ENCODE measurements at regions not wholly inside any gene's neighbourhood (a gene's known extent, or its start where the extent isn't known, plus 50 kb on each side); places are given as distances from the start of the nearest gene placed in this dataset.
"Not testable (repeated sequence)": the region's sequence is repeated elsewhere in the genome, so short reads cannot be mapped to it uniquely, and the experiment has no call there.

DNA sequence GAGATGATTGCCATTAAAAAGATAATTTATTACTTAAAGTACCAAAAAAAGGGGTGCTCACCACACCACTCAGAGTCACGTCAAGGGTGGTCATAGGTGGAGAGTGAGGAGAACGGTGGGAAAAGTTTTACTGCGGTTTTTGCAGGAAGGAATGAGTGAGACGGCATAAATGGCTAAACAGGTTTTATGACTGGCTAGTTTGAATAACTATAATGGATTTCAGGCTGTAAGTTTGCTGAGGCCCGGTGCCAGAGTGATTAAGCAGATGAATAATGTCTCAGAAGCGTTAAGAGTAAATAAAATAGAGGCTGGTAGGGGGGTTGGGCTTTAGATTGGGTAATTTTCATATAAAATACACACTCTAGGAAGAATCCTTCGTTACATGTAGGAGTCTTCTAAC is 1337.8 kb downstream of the AMY1C start:
- TF ChIP-seq, protein P1, sequence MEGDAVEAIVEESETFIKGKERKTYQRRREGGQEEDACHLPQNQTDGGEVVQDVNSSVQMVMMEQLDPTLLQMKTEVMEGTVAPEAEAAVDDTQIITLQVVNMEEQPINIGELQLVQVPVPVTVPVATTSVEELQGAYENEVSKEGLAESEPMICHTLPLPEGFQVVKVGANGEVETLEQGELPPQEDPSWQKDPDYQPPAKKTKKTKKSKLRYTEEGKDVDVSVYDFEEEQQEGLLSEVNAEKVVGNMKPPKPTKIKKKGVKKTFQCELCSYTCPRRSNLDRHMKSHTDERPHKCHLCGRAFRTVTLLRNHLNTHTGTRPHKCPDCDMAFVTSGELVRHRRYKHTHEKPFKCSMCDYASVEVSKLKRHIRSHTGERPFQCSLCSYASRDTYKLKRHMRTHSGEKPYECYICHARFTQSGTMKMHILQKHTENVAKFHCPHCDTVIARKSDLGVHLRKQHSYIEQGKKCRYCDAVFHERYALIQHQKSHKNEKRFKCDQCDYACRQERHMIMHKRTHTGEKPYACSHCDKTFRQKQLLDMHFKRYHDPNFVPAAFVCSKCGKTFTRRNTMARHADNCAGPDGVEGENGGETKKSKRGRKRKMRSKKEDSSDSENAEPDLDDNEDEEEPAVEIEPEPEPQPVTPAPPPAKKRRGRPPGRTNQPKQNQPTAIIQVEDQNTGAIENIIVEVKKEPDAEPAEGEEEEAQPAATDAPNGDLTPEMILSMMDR (IDR thresholded peaks at IDR 0.05; ENCODE audit: insufficient read depth, low read length, poor library complexity, severe bottlenecking) = no peak
- no peaks in the 10 kb centered on the region for H3K36me3 ChIP-seq (ENCODE audit: control insufficient read depth, insufficient read depth, low read length)
- no peak for DNase-seq (ENCODE audit: extremely low read depth, insufficient read length)
- no peaks in the 10 kb centered on the region for H3K27me3 ChIP-seq (replicated peaks; ENCODE audit: control insufficient read depth, insufficient read depth, low read length)
- no peak overlapping the region for H3K4me3 ChIP-seq (replicated peaks; ENCODE audit: low read depth, low read length)

DNA sequence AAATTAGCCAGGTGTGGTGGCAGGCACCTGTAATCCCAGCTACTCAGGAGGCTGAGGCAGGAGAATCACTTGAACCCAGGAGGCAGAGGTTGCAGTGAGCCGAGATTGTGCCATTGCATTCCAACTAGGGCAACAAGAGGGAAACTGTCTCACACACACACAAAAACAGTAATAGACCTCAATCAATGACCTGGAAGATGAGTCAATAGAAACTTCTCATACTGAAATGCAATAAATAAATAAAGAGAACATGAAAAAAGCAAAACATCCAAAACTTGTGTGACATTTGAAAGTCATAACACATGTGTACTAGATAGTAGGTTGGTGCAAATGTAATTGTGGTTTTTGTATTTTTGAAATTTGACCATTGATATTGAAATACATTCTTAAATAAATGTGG is 1338.5 kb downstream of the AMY1C start:
- TF ChIP-seq, protein P1 (IDR thresholded peaks at IDR 0.05; ENCODE audit: insufficient read depth, low read length, poor library complexity, severe bottlenecking) = no peak
- no peaks in the 10 kb centered on the region for H3K36me3 ChIP-seq (ENCODE audit: control insufficient read depth, insufficient read depth, low read length)
- no peaks in the 10 kb centered on the region for H3K27me3 ChIP-seq (replicated peaks; ENCODE audit: control insufficient read depth, insufficient read depth, low read length)
- DNase-seq (ENCODE audit: extremely low read depth, insufficient read length) = no peak
- no peak overlapping the region for H3K4me3 ChIP-seq (replicated peaks; ENCODE audit: low read depth, low read length)

DNA sequence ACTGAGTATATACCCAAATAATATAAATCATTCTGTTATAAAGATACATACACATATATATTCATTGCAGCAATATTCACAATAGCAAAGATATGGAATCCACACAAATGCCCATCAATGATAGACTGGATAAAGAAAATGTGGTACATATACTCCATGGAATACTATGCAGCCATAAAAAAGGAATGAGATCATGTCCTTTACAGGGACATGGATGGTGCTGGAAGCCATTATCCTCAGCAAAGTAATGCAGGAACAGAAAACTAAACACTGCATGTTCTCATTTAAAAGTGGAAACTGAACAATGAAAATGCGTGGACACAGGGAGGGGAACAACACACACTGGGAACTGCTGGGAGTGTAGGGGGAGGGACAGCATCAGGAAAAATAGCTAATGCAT is 1344.2 kb downstream of the AMY1C start:
- not testable (repeated sequence) for H3K4me3 ChIP-seq (replicated peaks; ENCODE audit: low read depth, low read length); H3K36me3 ChIP-seq (ENCODE audit: control insufficient read depth, insufficient read depth, low read length); DNase-seq (ENCODE audit: extremely low read depth, insufficient read length)

DNA sequence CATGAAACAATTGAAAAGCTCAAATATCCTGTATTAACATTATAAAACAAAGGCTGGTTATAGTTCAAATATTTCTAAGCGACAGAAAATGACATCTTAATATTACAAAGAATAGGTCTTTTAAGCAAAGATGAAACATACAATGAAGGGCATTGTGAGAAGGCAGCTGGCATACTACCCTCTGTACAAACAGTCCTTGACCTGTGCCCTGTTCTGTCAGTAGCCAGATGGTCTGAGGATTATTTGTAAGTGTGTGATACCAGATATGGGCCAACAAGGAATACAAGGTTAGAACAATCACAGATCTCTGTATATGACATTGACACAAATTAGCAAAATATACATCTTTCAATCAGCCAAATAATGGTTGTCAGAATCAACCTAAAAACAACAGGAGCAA is 1350.4 kb downstream of the AMY1C start:
- H3K4me3 ChIP-seq (replicated peaks; ENCODE audit: low read depth, low read length) = no peak overlapping the region

More for the DNA sequence above, 1344.2 kb downstream of the AMY1C start:
- not testable (repeated sequence) for H3K27me3 ChIP-seq (replicated peaks; ENCODE audit: control insufficient read depth, insufficient read depth, low read length)

DNA sequence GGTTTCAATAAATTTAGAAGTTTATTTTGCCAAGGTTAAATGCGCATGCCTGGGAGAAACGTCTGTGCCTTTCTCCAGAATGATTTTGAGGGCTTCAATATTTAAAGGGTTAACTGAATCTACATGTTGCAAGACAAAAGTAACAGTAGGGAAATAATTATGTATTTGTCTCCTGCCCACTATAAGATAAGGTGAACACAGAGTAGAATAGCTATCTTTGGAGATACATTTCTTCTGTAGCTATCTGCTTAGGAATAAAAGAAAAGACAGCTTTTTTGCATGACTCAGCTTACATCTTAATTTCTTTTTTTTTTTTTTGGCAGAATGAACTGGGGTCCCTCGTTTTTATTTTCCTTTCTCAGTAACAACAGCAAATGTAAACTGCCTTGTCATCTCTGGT is 1351.6 kb downstream of the AMY1C start:
- no peaks in the 10 kb centered on the region for H3K36me3 ChIP-seq (ENCODE audit: control insufficient read depth, insufficient read depth, low read length)
- DNase-seq (ENCODE audit: extremely low read depth, insufficient read length) = no peak
- no peak overlapping the region for H3K4me3 ChIP-seq (replicated peaks; ENCODE audit: low read depth, low read length)
- TF ChIP-seq, protein P1 (IDR thresholded peaks at IDR 0.05; ENCODE audit: insufficient read depth, low read length, poor library complexity, severe bottlenecking) = no peak
- no peaks in the 10 kb centered on the region for H3K27me3 ChIP-seq (replicated peaks; ENCODE audit: control insufficient read depth, insufficient read depth, low read length)

More for the DNA sequence above, 1350.4 kb downstream of the AMY1C start:
- no peaks in the 10 kb centered on the region for H3K27me3 ChIP-seq (replicated peaks; ENCODE audit: control insufficient read depth, insufficient read depth, low read length)
- TF ChIP-seq, protein P1 (IDR thresholded peaks at IDR 0.05; ENCODE audit: insufficient read depth, low read length, poor library complexity, severe bottlenecking) = no peak
- no peak for DNase-seq (ENCODE audit: extremely low read depth, insufficient read length)
- no peaks in the 10 kb centered on the region for H3K36me3 ChIP-seq (ENCODE audit: control insufficient read depth, insufficient read depth, low read length)

DNA sequence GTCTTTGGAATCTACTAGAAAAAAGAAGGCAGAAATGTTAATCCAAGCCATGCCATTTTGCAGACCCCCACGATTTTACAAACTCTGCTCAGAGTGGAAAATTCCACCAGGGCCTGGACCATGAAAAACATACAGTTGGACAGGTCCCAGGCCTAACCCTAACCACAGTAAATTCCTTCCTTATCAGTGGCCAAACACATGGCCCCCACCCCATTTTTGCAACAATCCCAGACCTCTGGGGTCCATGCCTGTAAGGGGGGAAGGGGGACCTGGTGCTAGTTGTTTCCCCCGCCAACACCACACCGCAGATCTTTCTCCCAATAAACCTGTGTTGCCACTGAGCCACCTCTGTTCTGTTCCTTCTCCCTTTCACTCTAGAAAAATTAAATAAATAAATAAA is 1352.7 kb downstream of the AMY1C start:
- H3K4me3 ChIP-seq (replicated peaks; ENCODE audit: low read depth, low read length) = no peak overlapping the region
- TF ChIP-seq, protein P1 (IDR thresholded peaks at IDR 0.05; ENCODE audit: insufficient read depth, low read length, poor library complexity, severe bottlenecking) = no peak
- no peak for DNase-seq (ENCODE audit: extremely low read depth, insufficient read length)
- no peaks in the 10 kb centered on the region for H3K36me3 ChIP-seq (ENCODE audit: control insufficient read depth, insufficient read depth, low read length)
- no peaks in the 10 kb centered on the region for H3K27me3 ChIP-seq (replicated peaks; ENCODE audit: control insufficient read depth, insufficient read depth, low read length)
